Activated CD8-positive, alpha-beta memory T cell treated with anti-CD3 and anti-CD28 coated beads, Interleukin-2, amount 50 U/mL, for 1 hour (primary cell): ENCODE measurements at regions not wholly inside any gene's neighbourhood (a gene's known extent, or its start where the extent isn't known, plus 50 kb on each side); places are given as distances from the start of the nearest gene placed in this dataset.

Experiments
- DNase-seq: peaks from one replicate; pipeline ENCODE4 v3.0.0-alpha.2; 2020; ENCODE audit errors: extremely low read depth

DNA sequence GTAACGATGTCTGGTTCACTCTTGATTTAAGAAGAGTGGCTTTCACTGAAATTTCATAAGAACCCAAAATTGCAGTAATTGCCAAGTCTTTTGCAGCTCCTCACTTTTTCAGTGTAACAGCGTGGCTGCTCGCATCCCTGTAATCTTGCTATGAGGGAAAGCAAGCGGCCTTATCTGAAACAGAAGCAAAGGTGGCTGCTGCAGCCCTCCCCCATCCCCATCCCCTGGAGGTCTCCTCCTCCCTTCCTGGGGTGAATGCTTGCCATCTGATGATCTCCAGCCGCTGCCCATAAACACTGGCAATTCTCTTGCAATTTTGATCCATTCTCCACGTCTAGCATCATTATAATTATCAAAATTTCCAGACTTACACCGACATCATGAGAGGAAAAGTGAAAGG, 182.5 kb upstream of the ASIC2 start:
- DNase-seq, result no peak

GRCh38 chr17:33481652-33482051, 188.6 kb upstream of the ASIC2 start:
- no peak for DNase-seq

- no peak for DNase-seq
These were observed 189.5 kb upstream of the ASIC2 start for GRCh38 chr17:33482636-33483035.

- no peak for DNase-seq
These were observed 191.5 kb upstream of the ASIC2 start for GRCh38 chr17:33484559-33484958.

GRCh38 chr17:33486135-33486885, 193.2 kb upstream of the ASIC2 start:
- DNase-seq, result no peak

DNA sequence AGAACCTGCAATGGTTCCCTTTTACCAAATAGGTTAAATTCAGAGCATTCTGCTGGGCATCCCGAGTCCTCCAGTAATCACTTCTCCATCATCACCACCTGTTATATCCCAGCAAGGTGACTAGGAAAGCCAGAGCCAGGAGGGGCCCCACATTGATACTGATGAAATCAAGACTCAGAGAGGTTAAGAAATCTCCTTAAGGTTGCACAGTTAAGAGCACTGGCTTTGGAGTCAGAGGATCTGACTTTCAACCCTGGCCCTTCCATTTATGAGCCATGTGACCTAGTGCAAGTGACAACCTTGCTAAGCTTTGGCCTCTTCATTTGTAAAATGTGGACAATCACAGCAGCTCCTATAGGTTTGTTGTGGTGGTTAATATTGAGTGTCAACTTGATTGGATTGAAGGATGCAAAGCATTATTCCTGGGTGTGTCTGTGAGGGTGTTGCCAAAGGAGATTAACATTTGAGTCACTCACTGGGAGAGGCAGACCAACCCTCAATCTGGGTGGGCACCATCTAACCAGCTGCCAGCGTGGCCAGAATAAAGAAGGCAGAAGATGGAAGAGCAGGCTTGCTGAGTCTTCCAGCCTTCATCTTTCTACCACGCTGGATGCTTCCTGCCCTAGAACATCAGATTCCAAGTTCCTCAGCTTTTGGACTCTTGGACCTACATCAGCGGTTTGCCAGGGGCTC, 194.2 kb upstream of the ASIC2 start:
- DNase-seq, result no peak

DNA sequence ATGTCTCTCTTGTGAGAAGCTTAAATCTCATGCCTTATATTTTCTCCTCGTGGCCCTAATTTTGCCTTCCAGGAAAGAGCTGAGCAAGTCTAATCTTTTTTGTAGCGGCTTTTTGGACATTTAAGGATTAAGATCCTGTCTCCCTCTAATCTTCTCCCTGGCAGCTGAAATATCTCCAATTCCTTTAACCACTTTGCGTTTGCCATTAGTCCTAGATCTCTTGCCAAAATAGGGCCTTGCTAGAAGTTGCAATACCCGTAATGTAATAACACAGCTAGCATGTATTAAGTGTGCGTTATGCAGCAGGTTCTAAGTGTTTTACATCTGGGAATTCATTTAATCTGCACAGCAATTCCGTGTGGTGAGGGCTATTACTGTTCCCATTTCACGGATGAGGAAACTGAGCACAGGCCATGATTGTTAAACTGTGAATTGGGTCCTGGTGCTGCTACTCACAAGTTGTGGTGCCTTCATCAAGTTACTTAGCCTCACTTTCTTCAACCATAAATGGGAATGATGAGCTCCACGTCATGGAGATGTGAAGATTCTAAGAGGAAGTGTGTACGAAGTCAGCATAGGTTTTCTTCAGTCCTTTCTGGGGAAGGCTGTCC, 198.9 kb upstream of the ASIC2 start:
- DNase-seq, result no peak

DNA sequence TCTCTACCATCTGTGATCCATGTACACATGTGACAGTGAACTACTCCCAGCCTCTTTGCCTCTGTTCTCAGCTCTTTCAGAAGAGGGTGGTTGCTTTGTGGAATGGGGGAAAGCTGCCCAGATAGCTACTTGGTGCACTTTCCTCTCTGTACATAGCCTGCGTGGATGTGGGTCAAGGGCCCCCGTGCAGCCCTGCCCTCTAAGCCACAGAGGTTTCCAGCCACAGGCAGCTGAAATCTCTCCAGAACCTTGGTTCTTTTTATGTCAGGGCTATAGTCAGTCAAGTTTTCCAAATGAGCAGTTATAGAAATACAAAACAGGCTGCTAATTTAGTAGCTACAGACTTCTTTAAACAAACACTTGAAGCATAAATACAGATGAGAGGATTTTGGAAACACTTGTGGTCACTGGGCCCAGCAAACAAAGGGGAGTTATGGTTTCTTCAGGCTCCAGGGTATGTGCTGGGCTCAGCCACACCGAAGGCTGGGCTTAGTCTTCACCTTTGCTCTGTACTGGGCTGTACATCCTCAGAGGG, 199.7 kb upstream of the ASIC2 start:
- no peak for DNase-seq

DNA sequence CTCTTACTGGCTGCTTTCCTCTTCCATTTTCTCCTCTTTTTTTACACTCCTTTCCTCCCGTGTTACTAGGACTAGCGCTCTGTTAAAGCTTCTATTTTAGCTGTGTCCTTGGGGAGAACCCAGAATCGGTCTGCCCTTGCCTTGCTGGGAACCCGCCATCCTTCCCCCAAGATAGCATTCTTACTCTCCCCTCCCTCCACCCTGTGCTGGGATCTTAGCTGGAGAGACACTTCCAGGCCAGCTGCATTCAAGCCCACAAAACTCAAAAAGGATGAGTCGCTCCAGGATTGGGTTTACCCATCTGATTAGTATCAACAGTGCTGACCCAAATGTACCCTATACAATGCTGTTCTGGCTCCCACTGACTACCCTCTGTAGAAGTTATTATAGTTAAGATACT, 200.5 kb upstream of the ASIC2 start:
- no peak for DNase-seq

DNA sequence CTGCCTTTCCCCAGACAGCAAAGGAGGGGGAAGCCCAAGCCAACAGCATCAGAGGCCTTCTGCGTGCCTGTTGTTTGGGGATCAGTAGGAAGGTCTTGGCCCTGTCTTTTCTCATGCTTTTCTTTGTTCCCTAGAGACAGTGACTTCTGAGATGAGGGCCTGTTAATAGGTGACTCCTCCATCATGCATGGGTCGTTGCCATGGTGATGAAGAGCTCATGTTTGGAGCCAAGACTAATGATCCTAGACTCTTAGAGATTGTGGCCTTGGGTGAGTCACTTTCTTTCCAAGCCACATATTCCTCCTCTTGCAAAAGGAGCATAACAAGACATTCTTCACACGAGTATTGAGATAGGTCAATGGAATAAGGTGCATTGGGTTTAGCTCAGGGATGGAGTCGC, 201.1 kb upstream of the ASIC2 start:
- DNase-seq, result no peak

GRCh38 chr17:33497623-33498022, 204.5 kb upstream of the ASIC2 start:
- DNase-seq, result no peak

GRCh38 chr17:33498069-33498468, 205.0 kb upstream of the ASIC2 start:
- no peak for DNase-seq

GRCh38 chr17:33499040-33499439, 205.9 kb upstream of the ASIC2 start:
- no peak for DNase-seq

DNA sequence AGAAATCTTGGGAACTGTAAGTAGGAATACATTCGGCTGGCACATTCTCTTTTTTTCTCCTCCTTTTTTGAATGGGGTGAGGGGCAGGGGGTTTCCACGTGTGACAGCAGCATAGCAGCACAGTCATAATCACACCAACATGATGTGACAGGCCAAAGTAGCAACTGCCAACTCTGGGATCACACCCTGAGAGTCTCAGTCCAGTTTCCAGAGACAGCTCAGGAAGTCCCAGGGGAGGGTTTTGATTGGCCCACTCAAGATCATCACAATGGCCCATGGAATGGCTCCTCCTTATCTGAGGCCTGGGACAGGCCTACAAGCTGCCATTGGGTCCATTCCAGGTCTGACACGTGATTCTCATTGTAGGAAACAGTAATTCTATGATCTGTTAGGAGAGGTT, 207.1 kb upstream of the ASIC2 start:
- no peak for DNase-seq

DNA sequence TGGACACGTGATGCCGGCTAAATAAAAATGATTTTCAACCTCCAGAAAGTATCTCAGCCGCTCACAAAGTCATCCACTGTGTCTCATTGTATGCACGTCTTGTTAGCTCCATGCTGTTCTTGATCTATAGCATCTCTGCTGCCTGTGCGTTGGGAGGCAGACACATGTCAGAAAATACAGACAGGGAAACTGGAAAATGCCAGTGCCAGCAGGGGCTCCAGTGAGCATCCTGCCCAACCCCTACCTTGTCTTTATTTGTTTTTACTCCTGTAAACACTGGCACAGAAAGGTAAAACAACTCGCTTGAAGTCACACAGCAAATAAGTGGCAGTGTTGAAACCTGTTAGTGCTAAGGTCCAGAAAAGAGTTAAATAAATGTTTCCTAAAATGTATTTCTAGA, 208.1 kb upstream of the ASIC2 start:
- DNase-seq, result no peak

- DNase-seq, result no peak
These were observed 211.5 kb upstream of the ASIC2 start for GRCh38 chr17:33504571-33504970.

GRCh38 chr17:33506889-33507650, 214.0 kb upstream of the ASIC2 start:
- no peak for DNase-seq

DNA sequence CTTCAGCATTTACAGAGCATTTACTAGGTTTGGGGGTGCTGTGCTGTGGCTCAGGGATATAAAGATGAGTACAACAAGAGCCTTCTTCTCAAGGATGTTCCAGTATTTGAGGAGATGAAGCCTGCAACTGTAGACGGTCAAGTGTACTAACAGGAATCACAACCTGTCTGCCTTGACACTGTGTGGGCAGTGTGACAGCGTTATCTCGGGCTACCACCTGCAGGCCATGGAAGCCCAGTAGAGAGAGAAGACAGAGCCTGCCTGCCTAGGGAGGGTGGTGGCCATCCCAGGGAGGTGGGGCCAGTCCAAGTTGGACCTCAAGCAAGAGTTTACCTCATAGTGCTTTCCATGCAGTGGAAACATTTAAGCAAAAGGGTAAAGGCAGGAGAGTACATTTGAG, 215.1 kb upstream of the ASIC2 start:
- no peak for DNase-seq

DNA sequence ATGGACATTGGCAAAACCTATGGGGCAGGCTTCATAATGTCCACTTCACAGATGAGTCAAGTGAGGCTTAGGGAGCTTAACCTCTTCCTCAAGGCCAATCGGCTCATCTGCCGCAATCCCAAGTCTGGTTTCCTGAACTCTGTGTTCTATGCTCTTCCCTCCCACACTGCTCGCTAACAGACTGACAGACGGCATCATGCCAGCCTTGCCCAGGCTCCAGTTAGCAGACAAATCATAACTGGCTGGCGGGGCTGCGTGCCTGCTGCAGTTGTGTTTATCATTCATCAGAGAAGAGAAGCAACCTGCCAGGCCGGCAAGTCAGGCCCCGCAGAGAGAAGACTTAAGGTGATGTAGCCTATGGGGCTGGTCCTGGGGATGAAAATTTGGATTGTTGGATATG, 216.2 kb upstream of the ASIC2 start:
- no peak for DNase-seq

- DNase-seq, result no peak
These were observed 218.6 kb upstream of the ASIC2 start for GRCh38 chr17:33511670-33512069.

DNA sequence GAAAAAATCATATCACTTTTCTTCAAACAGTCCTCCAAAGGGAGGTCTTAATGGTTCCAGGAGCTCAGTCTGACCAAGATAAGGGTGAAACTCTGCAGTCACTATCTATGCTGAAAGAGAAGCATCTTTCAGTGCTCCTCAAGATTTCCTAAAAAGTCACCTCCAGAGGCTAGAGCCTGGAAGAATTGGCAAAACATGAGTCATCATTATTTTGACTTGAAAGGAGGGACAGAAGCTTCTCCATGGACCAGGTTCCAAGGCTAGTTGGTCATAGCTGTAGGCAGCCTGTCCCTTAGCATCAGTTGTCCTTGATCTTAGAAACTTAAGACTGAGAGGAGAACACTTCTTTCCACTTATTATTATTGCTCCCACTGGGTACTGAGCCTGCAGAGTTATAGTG, 219.0 kb upstream of the ASIC2 start:
- no peak for DNase-seq

GRCh38 chr17:33513769-33514168, 220.7 kb upstream of the ASIC2 start:
- DNase-seq, result no peak
